ENCODE measurements at regions not wholly inside any gene's neighbourhood (a gene's known extent, or its start where the extent isn't known, plus 50 kb on each side); places are given as distances from the start of the nearest gene placed in this dataset.

GRCh38 chr15:94968133-94968532 lies 736.8 kb downstream of the MCTP2 start:
- TF ChIP-seq CTCF (IDR thresholded peaks at IDR 0.05; ENCODE audit: insufficient read depth, low read length) (no peak), POLR2AphosphoS5 (IDR thresholded peaks at IDR 0.05; ENCODE audit: low read depth) (no peak)
